Loucy (cell line): ENCODE measurements at regions not wholly inside any gene's neighbourhood (a gene's known extent, or its start where the extent isn't known, plus 50 kb on each side); places are given as distances from the start of the nearest gene placed in this dataset.

Source experiments
- CTCF ChIP-seq: fragments of 200-600 bp; sonication (generic); conservative IDR thresholded peaks from 2 replicates; pipeline ENCODE4 v1.5.1; 2014; ENCODE audit warnings: mild to moderate bottlenecking, antibody characterized with exemption, low read length
- EZH2phosphoT487 ChIP-seq: fragments of 200-600 bp; IDR thresholded peaks from 2 replicates; pipeline ENCODE4 v1.6.1; 2018; ENCODE audit warnings: antibody characterized with exemption, mild to moderate bottlenecking, moderate library complexity, borderline replicate concordance

- TF ChIP-seq CTCF (no peak), EZH2phosphoT487 (no peak)
Observed at GRCh38 chr14:87233806-87234384, 759.1 kb downstream of the GALC start.
